Suprapubic skin (tissue), 4 donors: ENCODE measurements at regions not wholly inside any gene's neighbourhood (a gene's known extent, or its start where the extent isn't known, plus 50 kb on each side); places are given as distances from the start of the nearest gene placed in this dataset.

Experiments
- CTCF ChIP-seq, 2 donors: fragments of 200-600 bp in 1 of 2; fragments of 450-650 bp in 1 of 2; sonication (generic) in 1 of 2; IDR thresholded peaks; one replicate each; pipeline ENCODE4 v1.5.1; 2016 to 2019; ENCODE audit warnings: antibody characterized with exemption in 2 of 2, mild to moderate bottlenecking in 1 of 2, moderate library complexity in 1 of 2
- POLR2A ChIP-seq, 2 donors: fragments of 450-650 bp; IDR thresholded peaks; one replicate each; pipeline ENCODE4 v1.6.1; 2017; ENCODE audit warnings: antibody characterized with exemption in 2 of 2, mild to moderate bottlenecking in 2 of 2, moderate library complexity in 2 of 2
- POLR2AphosphoS5 ChIP-seq, 3 donors: sonication (generic); formaldehyde crosslinking; IDR thresholded peaks; one replicate each; pipeline ENCODE4 v1.6.1; 2017; ENCODE audit warnings: antibody characterized with exemption in 3 of 3

- TF ChIP-seq CTCF (IDR thresholded peaks at IDR 0.05): no peak
- TF ChIP-seq POLR2A (IDR thresholded peaks at IDR 0.05): no peak
- no peak for TF ChIP-seq POLR2AphosphoS5 (IDR thresholded peaks at IDR 0.05)
Measured at GRCh38 chr4:120524237-120524636, 398.3 kb downstream of the PRDM5 start.
